Left colon (tissue), 2 donors: ENCODE measurements at regions not wholly inside any gene's neighbourhood (a gene's known extent, or its start where the extent isn't known, plus 50 kb on each side); places are given as distances from the start of the nearest gene placed in this dataset.
A peak's percentile ranks its signal among the peaks of the same experiment; 100 is the strongest.

Experiments used
- ATAC-seq: fragments of 200-7000 bp; cut with Tn5 transposase; one replicate; pipeline ENCODE4 v1.9.1; 2020; ENCODE audit warnings: mild to moderate bottlenecking, moderate library complexity
- DNase-seq, 2 donors: peaks; one replicate each; pipeline ENCODE4 v3.0.0-alpha.2; 2020
- intact Hi-C, 2 donors: fragments of 100-400 bp; cut with DNase I in 1 of 2; cut with micrococcal nuclease in 1 of 2; formaldehyde crosslinking; loops; one replicate each; pipeline versions ENCODE4 v1.11.2 to v1.14.0; 2022; cut with DNase I, micrococcal nuclease
- donor health status: DM: no; HTN: no; CAD: no.
- donor health status: DM: yes; HTN: yes; CAD: no.

GRCh38 chr1:56156971-56157876 is 422.1 kb downstream of the PLPP3 start:
- DNase-seq, result no peak
- no peak for ATAC-seq
- intact Hi-C loops, result no loop called here

- no peak for ATAC-seq
- DNase-seq, result no peak
- intact Hi-C loops, result no loop called here
These were observed 426.1 kb downstream of the PLPP3 start for GRCh38 chr1:56153276-56153675.

GRCh38 chr1:56152635-56153034 is 426.7 kb downstream of the PLPP3 start:
- intact Hi-C loops, result no loop called here
- DNase-seq (no peak), ATAC-seq (no peak)

GRCh38 chr1:56151402-56151801 is 428.0 kb downstream of the PLPP3 start:
- intact Hi-C loops, result no loop called here
- DNase-seq, result no peak
- ATAC-seq, result no peak

- DNase-seq (no peak), ATAC-seq (no peak)
- intact Hi-C loops, result no loop called here
These were observed 428.7 kb downstream of the PLPP3 start for GRCh38 chr1:56150441-56151215.

- no peak for DNase-seq
- ATAC-seq, result no peak
- intact Hi-C loops, result no loop called here
These were observed 429.6 kb downstream of the PLPP3 start for GRCh38 chr1:56149761-56150160.

GRCh38 chr1:56148326-56149193 is 430.8 kb downstream of the PLPP3 start:
- intact Hi-C loops, result no loop called here
- DNase-seq (no peak), ATAC-seq (peak; percentile 62)

GRCh38 chr1:56147459-56147858 is 431.9 kb downstream of the PLPP3 start:
- intact Hi-C loops, result no loop called here
- no peak for DNase-seq
- no peak for ATAC-seq

GRCh38 chr1:56147034-56147433 is 432.3 kb downstream of the PLPP3 start:
- DNase-seq (no peak), ATAC-seq (no peak)
- intact Hi-C loops, result no loop called here

GRCh38 chr1:56146449-56146848 is 432.9 kb downstream of the PLPP3 start:
- DNase-seq, result no peak
- no peak for ATAC-seq
- intact Hi-C loops, result no loop called here

- intact Hi-C loops, result no loop called here
These were observed 433.8 kb downstream of the PLPP3 start for GRCh38 chr1:56145581-56145980.

GRCh38 chr1:56142301-56142700 is 437.1 kb downstream of the PLPP3 start:
- DNase-seq, result no peak
- peak; percentile 99 for ATAC-seq
- intact Hi-C loops, result no loop called here

More at GRCh38 chr1:56145581-56145980, 433.8 kb downstream of the PLPP3 start:
- ATAC-seq (no peak), DNase-seq (no peak)

- intact Hi-C loops, result no loop called here
These were observed 439.5 kb downstream of the PLPP3 start for GRCh38 chr1:56139836-56140235.

GRCh38 chr1:56137521-56138505 is 441.6 kb downstream of the PLPP3 start:
- DNase-seq (no peak), ATAC-seq (no peak)
- intact Hi-C loops, result no loop called here

More at GRCh38 chr1:56139836-56140235, 439.5 kb downstream of the PLPP3 start:
- ATAC-seq (no peak), DNase-seq (no peak)

- ATAC-seq (no peak), DNase-seq (no peak)
- intact Hi-C loops, result no loop called here
These were observed 442.3 kb downstream of the PLPP3 start for GRCh38 chr1:56137090-56137489.

- intact Hi-C loops, result no loop called here
- no peak for DNase-seq
These were observed 443.6 kb downstream of the PLPP3 start for GRCh38 chr1:56135864-56136147.

GRCh38 chr1:56135069-56135863 is 444.1 kb downstream of the PLPP3 start:
- intact Hi-C loops, result no loop called here
- no peak for ATAC-seq
- DNase-seq, result no peak

More at GRCh38 chr1:56135864-56136147, 443.6 kb downstream of the PLPP3 start:
- ATAC-seq, result no peak
